ENCODE measurements at regions not wholly inside any gene's neighbourhood (a gene's known extent, or its start where the extent isn't known, plus 50 kb on each side); places are given as distances from the start of the nearest gene placed in this dataset.

GRCh38 chr6:163954088-163954775, 539.7 kb downstream of the QKI start:
- Histone ChIP-seq H3K27me3 (replicated peaks; ENCODE audit: insufficient read depth) (no peaks in the 10 kb centered on the region), H3K27ac (no peak overlapping the region), H3K9me3 (no peaks in the 10 kb centered on the region), H3K4me3 (no peak overlapping the region), H3K36me3 (no peaks in the 10 kb centered on the region), H3K4me1 (replicated peaks) (no peaks in the 10 kb centered on the region)
- intact Hi-C loops (cut with DNase I) = no loop called here
- WGBS = 86% methylated on average over 5 of the region's 5 CpGs
- no peak for DNase-seq (ENCODE audit: low spot score)
- TF ChIP-seq POLR2A (IDR thresholded peaks at IDR 0.05) (no peak), POLR2AphosphoS5 (IDR thresholded peaks at IDR 0.05) (no peak), CTCF (IDR thresholded peaks at IDR 0.05) (no peak)

GRCh38 chr6:163952005-163952404, 537.5 kb downstream of the QKI start:
- H3K9me3 ChIP-seq = no peaks in the 10 kb centered on the region
- WGBS = 93% methylated on average over 6 of the region's 6 CpGs
- no peak for DNase-seq (ENCODE audit: low spot score)
- H3K4me1 ChIP-seq (replicated peaks) = no peaks in the 10 kb centered on the region
- H3K27ac ChIP-seq = no peak overlapping the region
- no peaks in the 10 kb centered on the region for H3K36me3 ChIP-seq
- no peaks in the 10 kb centered on the region for H3K27me3 ChIP-seq (replicated peaks; ENCODE audit: insufficient read depth)
- H3K4me3 ChIP-seq = no peak overlapping the region
- intact Hi-C loops (cut with DNase I) = no loop called here
- no peak for TF ChIP-seq CTCF (IDR thresholded peaks at IDR 0.05)
- TF ChIP-seq POLR2A (IDR thresholded peaks at IDR 0.05) = no peak
- no peak for TF ChIP-seq POLR2AphosphoS5 (IDR thresholded peaks at IDR 0.05)

- WGBS = 99% methylated on average over 5 of the region's 5 CpGs
- Histone ChIP-seq H3K4me1 (replicated peaks) (no peaks in the 10 kb centered on the region), H3K27me3 (replicated peaks; ENCODE audit: insufficient read depth) (no peaks in the 10 kb centered on the region), H3K4me3 (no peak overlapping the region), H3K9me3 (no peaks in the 10 kb centered on the region), H3K36me3 (no peaks in the 10 kb centered on the region), H3K27ac (no peak overlapping the region)
- DNase-seq (ENCODE audit: low spot score) = no peak
- intact Hi-C loops (cut with DNase I) = no loop called here
- TF ChIP-seq POLR2AphosphoS5 (IDR thresholded peaks at IDR 0.05) (no peak), POLR2A (IDR thresholded peaks at IDR 0.05) (no peak), CTCF (IDR thresholded peaks at IDR 0.05) (no peak)
These were observed 536.8 kb downstream of the QKI start for GRCh38 chr6:163951326-163951725.

GRCh38 chr6:163950159-163950558, 535.6 kb downstream of the QKI start:
- H3K4me3 ChIP-seq = no peak overlapping the region

More at GRCh38 chr6:163950159-163950558, 535.6 kb downstream of the QKI start:
- intact Hi-C loops (cut with DNase I) = no loop called here
- H3K27ac ChIP-seq = no peak overlapping the region
- no peaks in the 10 kb centered on the region for H3K36me3 ChIP-seq
- no peaks in the 10 kb centered on the region for H3K9me3 ChIP-seq
- H3K4me1 ChIP-seq (replicated peaks) = no peaks in the 10 kb centered on the region
- 90% methylated on average over 3 of the region's 3 CpGs for WGBS
- H3K27me3 ChIP-seq (replicated peaks; ENCODE audit: insufficient read depth) = no peaks in the 10 kb centered on the region
- no peak for DNase-seq (ENCODE audit: low spot score)
- no peak for TF ChIP-seq POLR2A (IDR thresholded peaks at IDR 0.05)
- no peak for TF ChIP-seq CTCF (IDR thresholded peaks at IDR 0.05)
- no peak for TF ChIP-seq POLR2AphosphoS5 (IDR thresholded peaks at IDR 0.05)
